PFSK-1 (cell line): ENCODE measurements at regions not wholly inside any gene's neighbourhood (a gene's known extent, or its start where the extent isn't known, plus 50 kb on each side); places are given as distances from the start of the nearest gene placed in this dataset.

Experiments
- POLR2AphosphoS5 ChIP-seq: IDR thresholded peaks from 2 replicates; pipeline ENCODE4 v1.6.1; 2012; ENCODE audit warnings: low read depth, mild to moderate bottlenecking, control low read depth, low read length, moderate library complexity
- TAF1 ChIP-seq: IDR thresholded peaks from 2 replicates; pipeline ENCODE4 v1.6.1; 2012; ENCODE audit warnings: low read length, control low read depth, borderline replicate concordance; ENCODE audit not compliant: insufficient read depth
- TF ChIP-seq, protein P1 (sequence below), 2 experiments: IDR thresholded peaks; 2 replicates each; pipeline versions ENCODE4 v1.6.1 to v1.8.0; 2011 to 2012; ENCODE audit warnings: low read depth in 2 of 2, low read length in 2 of 2, control low read depth in 1 of 2, inconsistent platforms in 1 of 2, mild to moderate bottlenecking in 1 of 2, moderate library complexity in 1 of 2; ENCODE audit not compliant: insufficient read depth in 1 of 2

- TF ChIP-seq POLR2AphosphoS5 (no peak), TAF1 (no peak)
- TF ChIP-seq, protein P1, sequence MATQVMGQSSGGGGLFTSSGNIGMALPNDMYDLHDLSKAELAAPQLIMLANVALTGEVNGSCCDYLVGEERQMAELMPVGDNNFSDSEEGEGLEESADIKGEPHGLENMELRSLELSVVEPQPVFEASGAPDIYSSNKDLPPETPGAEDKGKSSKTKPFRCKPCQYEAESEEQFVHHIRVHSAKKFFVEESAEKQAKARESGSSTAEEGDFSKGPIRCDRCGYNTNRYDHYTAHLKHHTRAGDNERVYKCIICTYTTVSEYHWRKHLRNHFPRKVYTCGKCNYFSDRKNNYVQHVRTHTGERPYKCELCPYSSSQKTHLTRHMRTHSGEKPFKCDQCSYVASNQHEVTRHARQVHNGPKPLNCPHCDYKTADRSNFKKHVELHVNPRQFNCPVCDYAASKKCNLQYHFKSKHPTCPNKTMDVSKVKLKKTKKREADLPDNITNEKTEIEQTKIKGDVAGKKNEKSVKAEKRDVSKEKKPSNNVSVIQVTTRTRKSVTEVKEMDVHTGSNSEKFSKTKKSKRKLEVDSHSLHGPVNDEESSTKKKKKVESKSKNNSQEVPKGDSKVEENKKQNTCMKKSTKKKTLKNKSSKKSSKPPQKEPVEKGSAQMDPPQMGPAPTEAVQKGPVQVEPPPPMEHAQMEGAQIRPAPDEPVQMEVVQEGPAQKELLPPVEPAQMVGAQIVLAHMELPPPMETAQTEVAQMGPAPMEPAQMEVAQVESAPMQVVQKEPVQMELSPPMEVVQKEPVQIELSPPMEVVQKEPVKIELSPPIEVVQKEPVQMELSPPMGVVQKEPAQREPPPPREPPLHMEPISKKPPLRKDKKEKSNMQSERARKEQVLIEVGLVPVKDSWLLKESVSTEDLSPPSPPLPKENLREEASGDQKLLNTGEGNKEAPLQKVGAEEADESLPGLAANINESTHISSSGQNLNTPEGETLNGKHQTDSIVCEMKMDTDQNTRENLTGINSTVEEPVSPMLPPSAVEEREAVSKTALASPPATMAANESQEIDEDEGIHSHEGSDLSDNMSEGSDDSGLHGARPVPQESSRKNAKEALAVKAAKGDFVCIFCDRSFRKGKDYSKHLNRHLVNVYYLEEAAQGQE (IDR thresholded peaks at IDR 0.05; ENCODE audit: insufficient read depth in 1 of 2, low read depth in 2 of 2, low read length in 2 of 2): no peak
Observed at GRCh38 chr13:106369091-106369490, 166.4 kb downstream of the EFNB2 start.
